H1 (cell line): ENCODE measurements at regions not wholly inside any gene's neighbourhood (a gene's known extent, or its start where the extent isn't known, plus 50 kb on each side); places are given as distances from the start of the nearest gene placed in this dataset.

Experiments used
- CTCF ChIA-PET: fragments of 300-600 bp; sonication (Branson Sonifier 250); formaldehyde crosslinking; loops from one replicate; lab custom pipeline; 2021; ENCODE audit not compliant: partially characterized antibody; lab: Charles Lee
- POLR2A ChIA-PET: fragments of 300-600 bp; sonication (Branson Sonifier 250); formaldehyde crosslinking; loops from one replicate; lab custom pipeline; 2021; ENCODE audit warnings: inconsistent platforms; ENCODE audit not compliant: partially characterized antibody; lab: Charles Lee
- DNase-seq, 2 experiments: peaks; one replicate each; pipeline versions ENCODE4 v3.0.0 to v3.0.0-alpha.2; 2010 to 2022; ENCODE audit warnings: low spot score in 2 of 2, low read depth in 1 of 2, mixed read lengths in 1 of 2
- FAIRE-seq: peaks from 2 replicates; lab custom pipeline; 2011; peaks lifted over from hg19 to GRCh38; lab: Jason Lieb, UNC
- H2AFZ ChIP-seq: 2 replicates; pipeline ENCODE4 v1.8.1; 2012; ENCODE audit warnings: low read length, inconsistent platforms
- H2AK5ac ChIP-seq: 2 replicates; pipeline ENCODE4 v1.6.1; 2013; ENCODE audit warnings: low read depth, low read length
- H2BK120ac ChIP-seq: replicated peaks from 2 replicates; pipeline ENCODE3; 2013; ENCODE audit warnings: low read depth, low read length, inconsistent platforms
- H2BK12ac ChIP-seq: 2 replicates; pipeline ENCODE4 v1.6.1; 2013; ENCODE audit warnings: low read depth, low read length
- H2BK15ac ChIP-seq: 2 replicates; pipeline ENCODE4 v1.6.1; 2013; ENCODE audit warnings: low read length
- H2BK20ac ChIP-seq: 2 replicates; pipeline ENCODE4 v1.6.1; 2013; ENCODE audit warnings: low read length
- H2BK5ac ChIP-seq: 2 replicates; pipeline ENCODE4 v1.6.1; 2013; ENCODE audit warnings: low read depth, low read length
- H3K14ac ChIP-seq: 2 replicates; pipeline ENCODE4 v1.6.1; 2013; ENCODE audit warnings: inconsistent platforms; ENCODE audit not compliant: insufficient read length
- H3K18ac ChIP-seq: 2 replicates; pipeline ENCODE4 v1.6.1; 2013; ENCODE audit warnings: low read length; ENCODE audit errors: extremely low read depth
- H3K23ac ChIP-seq: 2 replicates; pipeline ENCODE4 v1.6.1; 2013; ENCODE audit warnings: inconsistent platforms; ENCODE audit not compliant: insufficient read length
- H3K23me2 ChIP-seq: 2 replicates; pipeline ENCODE4 v1.6.1; 2013; ENCODE audit warnings: low read depth, low read length
- H3K27ac ChIP-seq: 2 replicates; pipeline ENCODE4 v1.6.1; 2011; ENCODE audit warnings: low read depth, low read length, inconsistent platforms
- H3K27me3 ChIP-seq, 4 experiments: replicated peaks in 1 of 4; 1 replicate in 1 of 4; 2 replicates in 3 of 4; pipeline versions ENCODE4 v1.6.1 to v1.8.1; 2011 to 2013; ENCODE audit warnings: low read length in 3 of 4, mild to moderate bottlenecking in 3 of 4, inconsistent platforms in 2 of 4, mixed read lengths in 2 of 4, moderate library complexity in 1 of 4; ENCODE audit not compliant: control insufficient read depth in 3 of 4, insufficient read depth in 3 of 4; ENCODE audit errors: extremely low read depth in 1 of 4
- H3K36me3 ChIP-seq, 4 experiments: 2 replicates each; pipeline versions ENCODE4 v1.6.1 to v1.8.1; 2011 to 2013; ENCODE audit warnings: mild to moderate bottlenecking in 4 of 4, low read length in 3 of 4, moderate library complexity in 2 of 4, control low read depth in 1 of 4, inconsistent platforms in 1 of 4; ENCODE audit not compliant: insufficient read depth in 4 of 4, control insufficient read depth in 2 of 4
- H3K4ac ChIP-seq: replicated peaks from 2 replicates; pipeline ENCODE3; 2013; ENCODE audit warnings: low read length, low read depth, mixed read lengths, inconsistent platforms; ENCODE audit not compliant: insufficient read length
- H3K4me1 ChIP-seq, 4 experiments: replicated peaks in 1 of 4; 1 replicate in 1 of 4; 2 replicates in 3 of 4; pipeline versions ENCODE4 v1.6.1 to v1.8.1; 2011 to 2013; ENCODE audit warnings: low read length in 3 of 4, inconsistent platforms in 2 of 4, mixed read lengths in 1 of 4; ENCODE audit not compliant: insufficient read depth in 4 of 4, control insufficient read depth in 3 of 4
- H3K4me2 ChIP-seq, 2 experiments: 2 replicates each; pipeline versions ENCODE4 v1.6.1 to v1.8.1; 2011 to 2013; ENCODE audit warnings: low read depth in 2 of 2, low read length in 2 of 2, control low read depth in 1 of 2, inconsistent platforms in 1 of 2, mild to moderate bottlenecking in 1 of 2; ENCODE audit not compliant: insufficient read depth in 1 of 2
- H3K4me3 ChIP-seq, 4 experiments: fragments of 200-600, 300-600 bp in 1 of 4; sonication (generic), shearing (Covaris generic), sonication (Bioruptor Twin) in 1 of 4; 2 replicates each; pipeline versions ENCODE4 v1.5.1 to v1.8.1; 2011 to 2016; ENCODE audit warnings: low read length in 4 of 4, low read depth in 3 of 4, control low read depth in 2 of 4, inconsistent platforms in 2 of 4, mild to moderate bottlenecking in 2 of 4, mixed read lengths in 1 of 4, moderate library complexity in 1 of 4; ENCODE audit not compliant: insufficient read depth in 2 of 4; ENCODE audit errors: extremely low read depth in 1 of 4
- H3K56ac ChIP-seq: replicated peaks from 2 replicates; pipeline ENCODE3; 2013; ENCODE audit warnings: low read depth, mild to moderate bottlenecking, mixed read lengths, low read length, inconsistent platforms; ENCODE audit not compliant: insufficient read length
- H3K79me1 ChIP-seq: 2 replicates; pipeline ENCODE4 v1.6.1; 2013; ENCODE audit warnings: low read depth, low read length, control low read depth
- H3K79me2 ChIP-seq, 2 experiments: 2 replicates each; pipeline versions ENCODE4 v1.6.1 to v1.8.1; 2012 to 2013; ENCODE audit warnings: low read length in 2 of 2, mild to moderate bottlenecking in 2 of 2, inconsistent platforms in 1 of 2; ENCODE audit not compliant: insufficient read depth in 2 of 2, control insufficient read depth in 1 of 2
- H3K9ac ChIP-seq, 4 experiments: replicated peaks in 1 of 4; 1 replicate in 1 of 4; 2 replicates in 3 of 4; pipeline versions ENCODE4 v1.6.1 to v1.8.1; 2011 to 2013; ENCODE audit warnings: low read depth in 3 of 4, low read length in 3 of 4, control low read depth in 2 of 4, mild to moderate bottlenecking in 2 of 4, moderate library complexity in 2 of 4, inconsistent platforms in 1 of 4; ENCODE audit errors: extremely low read depth in 1 of 4
- H3K9me3 ChIP-seq, 2 experiments: 2 replicates each; pipeline versions ENCODE4 v1.6.1 to v1.8.1; 2012 to 2013; ENCODE audit warnings: mild to moderate bottlenecking in 2 of 2, moderate library complexity in 2 of 2, control low read depth in 1 of 2, inconsistent platforms in 1 of 2, low read depth in 1 of 2, low read length in 1 of 2, mixed read lengths in 1 of 2; ENCODE audit not compliant: insufficient read depth in 2 of 2
- H4K20me1 ChIP-seq, 2 experiments: replicated peaks in 1 of 2; 2 replicates each; pipeline versions ENCODE3 to v1.8.1; 2011 to 2013; ENCODE audit warnings: inconsistent platforms in 2 of 2, low read length in 2 of 2, mild to moderate bottlenecking in 1 of 2; ENCODE audit not compliant: insufficient read depth in 2 of 2, control insufficient read depth in 1 of 2
- H4K5ac ChIP-seq: 2 replicates; pipeline ENCODE4 v1.6.1; 2013; ENCODE audit warnings: low read length, low read depth, mixed read lengths, inconsistent platforms; ENCODE audit not compliant: insufficient read length
- H4K8ac ChIP-seq: 2 replicates; pipeline ENCODE4 v1.8.0; 2013; ENCODE audit warnings: mild to moderate bottlenecking, moderate library complexity, low read length, inconsistent platforms; ENCODE audit not compliant: insufficient read depth; ENCODE audit errors: extremely low read depth
- H4K91ac ChIP-seq: replicated peaks from 2 replicates; pipeline ENCODE3; 2013; ENCODE audit warnings: low read length, mixed read lengths, inconsistent platforms; ENCODE audit not compliant: insufficient read length
- WGBS, 2 experiments: shearing (Covaris generic) in 1 of 2; methylation state at CpG; one replicate each; pipeline versions ENCODE4 v1.1.6 to v1.1.7; 2013 to 2015; ENCODE audit warnings: low lambda C conversion rate in 2 of 2, mixed read lengths in 2 of 2, inconsistent platforms in 1 of 2, low coverage in 1 of 2, missing lambda C conversion rate in 1 of 2; ENCODE audit not compliant: insufficient replicate concordance in 2 of 2, insufficient coverage in 1 of 2, insufficient read length in 1 of 2; ENCODE audit errors: extremely low coverage in 1 of 2, missing lambda C conversion rate in 1 of 2; 5-methylcytosine and 5-hydroxymethylcytosine counted together

DNA sequence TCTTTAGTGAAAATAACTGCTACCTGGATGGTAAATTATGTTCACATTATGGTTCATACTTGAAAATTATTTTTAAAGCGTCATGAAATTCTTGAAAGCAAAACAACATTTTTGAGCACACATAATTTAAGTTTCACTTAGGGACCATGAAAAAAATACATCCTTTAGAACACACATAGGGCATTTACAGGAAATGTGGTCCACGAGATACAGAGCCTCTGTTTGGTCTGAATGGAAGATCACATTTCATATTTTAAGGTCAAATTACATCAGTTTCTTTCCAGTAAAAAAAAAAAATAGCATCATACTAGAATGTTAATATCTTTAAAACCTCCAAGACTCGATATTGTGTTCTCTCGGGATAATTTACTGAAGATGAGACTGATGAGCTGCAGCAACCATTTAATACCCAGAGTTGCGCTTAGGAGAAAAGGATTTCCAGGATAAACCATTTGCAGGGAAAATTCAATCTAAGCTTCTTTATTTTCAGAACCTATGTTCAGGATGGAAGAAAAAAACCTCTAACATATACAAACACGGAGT is 720.7 kb downstream of the DIAPH3 start:
- POLR2A ChIA-PET, result interaction anchor here (0.6 kb wide), 1 partner anchor 1810 kb away, joined by 4 read pairs; no protein-coding TSS in a partner anchor
- H3K4ac ChIP-seq, result no peak overlapping the region
- FAIRE-seq, result no peak

More for the DNA sequence above, 720.7 kb downstream of the DIAPH3 start:
- H3K56ac ChIP-seq, result no peak overlapping the region
- H3K23ac ChIP-seq, result no peak overlapping the region
- no peak overlapping the region for H3K18ac ChIP-seq
- H3K36me3 ChIP-seq, result no peaks in the 10 kb centered on the region; a peak in 1 of 8 replicates
- no peaks in the 10 kb centered on the region; a peak in 1 of 7 replicates for H3K27me3 ChIP-seq
- DNase-seq, result no peak
- no peak overlapping the region for H3K27ac ChIP-seq
- no peak overlapping the region for H2BK12ac ChIP-seq
- no peak overlapping the region for H3K4me2 ChIP-seq
- H2AK5ac ChIP-seq, result no peak overlapping the region
- H3K79me1 ChIP-seq, result no peaks in the 10 kb centered on the region
- peaks cover 0 to 7% of the 10 kb centered on the region in 2 experiments; a peak in 1 of 4 replicates for H3K9me3 ChIP-seq
- H2BK120ac ChIP-seq, result no peak overlapping the region
- CTCF ChIA-PET, result interaction anchor here (0.7 to 3.7 kb wide), 2 partner anchors 34 to 52 kb away, joined by 3 to 16 read pairs; no protein-coding TSS in a partner anchor
- WGBS, 2 experiments, result 86% methylated on average over 6 of the region's 6 CpGs; no CpG with 5 or more reads in 1 of the 2 experiments
- no peak overlapping the region for H2BK20ac ChIP-seq
- H4K5ac ChIP-seq, result no peak overlapping the region
- H3K23me2 ChIP-seq, result no peaks in the 10 kb centered on the region
- H4K8ac ChIP-seq, result no peak overlapping the region
- no peaks in the 10 kb centered on the region for H4K20me1 ChIP-seq
- H2BK15ac ChIP-seq, result no peak overlapping the region
- no peak overlapping the region for H2BK5ac ChIP-seq
- no peak overlapping the region for H2AFZ ChIP-seq
- H3K79me2 ChIP-seq, result no peaks in the 10 kb centered on the region
- no peak overlapping the region for H3K9ac ChIP-seq
- H4K91ac ChIP-seq, result no peak overlapping the region
- H3K4me1 ChIP-seq, result peaks cover 2 to 9% (median 5%) of the 10 kb centered on the region in 4 experiments; a peak in 4 of 7 replicates
- no peak overlapping the region for H3K4me3 ChIP-seq
- H3K14ac ChIP-seq, result no peak overlapping the region
